ENCODE measurements at regions not wholly inside any gene's neighbourhood (a gene's known extent, or its start where the extent isn't known, plus 50 kb on each side); places are given as distances from the start of the nearest gene placed in this dataset.

DNA sequence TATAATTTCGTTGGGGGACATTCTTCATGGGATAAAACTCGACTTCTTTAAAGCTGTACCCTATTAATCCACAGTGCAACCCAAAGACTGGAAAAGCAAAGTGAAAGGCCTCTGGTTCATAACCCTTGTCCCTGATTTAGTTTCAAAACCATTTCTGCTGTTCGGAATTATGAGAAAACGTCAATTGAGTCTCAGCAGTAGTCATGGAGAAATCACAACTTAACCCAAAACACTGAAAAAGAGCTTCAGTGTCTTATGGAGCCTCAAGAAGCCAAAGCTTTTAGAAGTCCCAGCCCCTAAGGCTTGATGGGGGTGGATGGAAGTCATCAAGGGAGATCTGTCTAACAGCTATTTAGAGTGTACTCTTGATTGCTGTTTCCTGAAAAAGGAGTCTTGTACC, 73.5 kb upstream of the VCAM1 start:
- TF ChIP-seq, protein P1, sequence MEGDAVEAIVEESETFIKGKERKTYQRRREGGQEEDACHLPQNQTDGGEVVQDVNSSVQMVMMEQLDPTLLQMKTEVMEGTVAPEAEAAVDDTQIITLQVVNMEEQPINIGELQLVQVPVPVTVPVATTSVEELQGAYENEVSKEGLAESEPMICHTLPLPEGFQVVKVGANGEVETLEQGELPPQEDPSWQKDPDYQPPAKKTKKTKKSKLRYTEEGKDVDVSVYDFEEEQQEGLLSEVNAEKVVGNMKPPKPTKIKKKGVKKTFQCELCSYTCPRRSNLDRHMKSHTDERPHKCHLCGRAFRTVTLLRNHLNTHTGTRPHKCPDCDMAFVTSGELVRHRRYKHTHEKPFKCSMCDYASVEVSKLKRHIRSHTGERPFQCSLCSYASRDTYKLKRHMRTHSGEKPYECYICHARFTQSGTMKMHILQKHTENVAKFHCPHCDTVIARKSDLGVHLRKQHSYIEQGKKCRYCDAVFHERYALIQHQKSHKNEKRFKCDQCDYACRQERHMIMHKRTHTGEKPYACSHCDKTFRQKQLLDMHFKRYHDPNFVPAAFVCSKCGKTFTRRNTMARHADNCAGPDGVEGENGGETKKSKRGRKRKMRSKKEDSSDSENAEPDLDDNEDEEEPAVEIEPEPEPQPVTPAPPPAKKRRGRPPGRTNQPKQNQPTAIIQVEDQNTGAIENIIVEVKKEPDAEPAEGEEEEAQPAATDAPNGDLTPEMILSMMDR (IDR thresholded peaks at IDR 0.05), result no peak
- no peak for TF ChIP-seq SIN3A (IDR thresholded peaks at IDR 0.05; ENCODE audit: borderline replicate concordance, insufficient read depth, low read depth, low read length)

Data from Panc1 (cell line).